ENCODE measurements at regions not wholly inside any gene's neighbourhood (a gene's known extent, or its start where the extent isn't known, plus 50 kb on each side); places are given as distances from the start of the nearest gene placed in this dataset.
A peak's percentile ranks its signal among the peaks of the same experiment; 100 is the strongest.

GRCh38 chr7:34550996-34551395 is 107.0 kb upstream of the NPSR1 start:
- Histone ChIP-seq H3K4ac (ENCODE audit: low read depth in 1 of 2, low read length in 2 of 2) (no peak overlapping the region), H3K36me3 (ENCODE audit: control insufficient read depth in 1 of 2, insufficient read depth in 2 of 2, low read depth in 1 of 2, low read length in 2 of 2) (no peaks in the 10 kb centered on the region), H2BK15ac (ENCODE audit: low read depth, poor library complexity, severe bottlenecking) (no peak overlapping the region), H3K23ac (ENCODE audit: low read length in 2 of 2) (no peak overlapping the region), H3K4me3 (ENCODE audit: insufficient read depth in 1 of 2, low read depth in 1 of 2, low read length in 2 of 2) (no peak overlapping the region), H3K14ac (ENCODE audit: low read length in 2 of 2) (no peak overlapping the region), H2AK5ac (ENCODE audit: low read length, severe bottlenecking) (no peak overlapping the region), H3K27me3 (ENCODE audit: control insufficient read depth in 1 of 2, insufficient read depth in 1 of 2, low read length in 2 of 2) (no peaks in the 10 kb centered on the region), H3K79me1 (replicated peaks; ENCODE audit: low read length, poor library complexity, severe bottlenecking) (no peaks in the 10 kb centered on the region), H3K4me1 (ENCODE audit: control insufficient read depth, insufficient read depth, low read depth, low read length) (peaks cover 3% of the 10 kb centered on the region), H3K9me3 (ENCODE audit: control insufficient read depth, low read length) (peaks cover 21% of the 10 kb centered on the region), H2BK5ac (ENCODE audit: low read depth, low read length, poor library complexity, severe bottlenecking) (no peak overlapping the region), H3K9ac (ENCODE audit: low read length) (no peak overlapping the region), H3K18ac (ENCODE audit: low read depth in 1 of 2, low read length in 2 of 2) (no peak overlapping the region), H3K4me2 (ENCODE audit: low read length, poor library complexity, severe bottlenecking) (no peak overlapping the region), H4K8ac (ENCODE audit: low read length) (no peak overlapping the region), H2AFZ (ENCODE audit: low read depth, low read length) (no peak overlapping the region), H2BK120ac (ENCODE audit: low read depth, low read length) (no peak overlapping the region), H2BK12ac (ENCODE audit: low read length in 2 of 2) (no peak overlapping the region), H3K27ac (ENCODE audit: low read length, poor library complexity, severe bottlenecking) (no peak overlapping the region), H4K91ac (ENCODE audit: low read length) (no peak overlapping the region)
- no peak for DNase-seq
- whole genome bisulfite sequencing, result 57% methylated on average over 2 of the region's 2 CpGs

- no peaks in the 10 kb centered on the region for H3K36me3 ChIP-seq (ENCODE audit: control insufficient read depth in 1 of 2, insufficient read depth in 2 of 2, low read depth in 1 of 2, low read length in 2 of 2)
- no peak overlapping the region for H4K91ac ChIP-seq (ENCODE audit: low read length)
- peaks cover 29% of the 10 kb centered on the region for H3K9me3 ChIP-seq (ENCODE audit: control insufficient read depth, low read length)
- H2AK5ac ChIP-seq (ENCODE audit: low read length, severe bottlenecking), result no peak overlapping the region
- no peak overlapping the region for H2BK5ac ChIP-seq (ENCODE audit: low read depth, low read length, poor library complexity, severe bottlenecking)
- no peak overlapping the region for H4K8ac ChIP-seq (ENCODE audit: low read length)
- WGBS, result 80% methylated on average over 5 of the region's 5 CpGs
- no peak overlapping the region for H2AFZ ChIP-seq (ENCODE audit: low read depth, low read length)
- H3K79me1 ChIP-seq (replicated peaks; ENCODE audit: low read length, poor library complexity, severe bottlenecking), result no peaks in the 10 kb centered on the region
- no peak for DNase-seq
- no peaks in the 10 kb centered on the region for H3K27me3 ChIP-seq (ENCODE audit: control insufficient read depth in 1 of 2, insufficient read depth in 1 of 2, low read length in 2 of 2)
- no peak overlapping the region for H2BK12ac ChIP-seq (ENCODE audit: low read length in 2 of 2)
- H3K4me3 ChIP-seq (ENCODE audit: insufficient read depth in 1 of 2, low read depth in 1 of 2, low read length in 2 of 2), result peak overlapping the region in 1 of 2 experiments; percentile 30
- no peak overlapping the region for H3K4ac ChIP-seq (ENCODE audit: low read depth in 1 of 2, low read length in 2 of 2)
- no peak overlapping the region for H2BK15ac ChIP-seq (ENCODE audit: low read depth, poor library complexity, severe bottlenecking)
- no peak overlapping the region for H3K27ac ChIP-seq (ENCODE audit: low read length, poor library complexity, severe bottlenecking)
- H3K4me2 ChIP-seq (ENCODE audit: low read length, poor library complexity, severe bottlenecking), result no peak overlapping the region
- no peak overlapping the region for H3K23ac ChIP-seq (ENCODE audit: low read length in 2 of 2)
- peaks cover 3% of the 10 kb centered on the region for H3K4me1 ChIP-seq (ENCODE audit: control insufficient read depth, insufficient read depth, low read depth, low read length)
- peak overlapping the region in 1 of 2 experiments; percentile 63 for H3K14ac ChIP-seq (ENCODE audit: low read length in 2 of 2)
- no peak overlapping the region for H2BK120ac ChIP-seq (ENCODE audit: low read depth, low read length)
- H3K18ac ChIP-seq (ENCODE audit: low read depth in 1 of 2, low read length in 2 of 2), result no peak overlapping the region
- H3K9ac ChIP-seq (ENCODE audit: low read length), result no peak overlapping the region
These were observed 105.5 kb upstream of the NPSR1 start for GRCh38 chr7:34552502-34552901.

DNA sequence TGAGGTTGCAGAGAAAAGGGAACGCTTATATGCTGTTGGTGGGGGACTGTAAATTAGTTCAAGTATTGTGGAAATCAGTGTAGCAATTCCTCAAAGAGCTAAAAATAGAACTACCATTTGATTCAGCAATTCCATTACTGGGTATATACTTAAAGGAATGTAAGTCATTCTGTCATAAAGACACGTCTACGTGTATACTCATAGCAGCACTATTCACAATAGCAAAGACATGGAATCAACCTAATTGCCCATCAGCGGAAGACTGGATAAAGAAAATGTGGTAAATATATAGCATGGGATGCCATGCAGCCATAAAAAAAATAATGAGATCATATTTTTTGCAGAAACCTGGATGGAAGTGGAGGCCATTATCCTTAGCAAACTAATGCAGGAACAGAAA is 100.0 kb upstream of the NPSR1 start:
- H2AFZ ChIP-seq (ENCODE audit: low read depth, low read length), result no peak overlapping the region
- no peak overlapping the region for H3K4me3 ChIP-seq (ENCODE audit: insufficient read depth in 1 of 2, low read depth in 1 of 2, low read length in 2 of 2)
- H2BK120ac ChIP-seq (ENCODE audit: low read depth, low read length), result no peak overlapping the region
- H3K4me1 ChIP-seq (ENCODE audit: control insufficient read depth, insufficient read depth, low read depth, low read length), result no peaks in the 10 kb centered on the region
- no peaks in the 10 kb centered on the region for H3K79me1 ChIP-seq (replicated peaks; ENCODE audit: low read length, poor library complexity, severe bottlenecking)
- H3K9me3 ChIP-seq (ENCODE audit: control insufficient read depth, low read length), result peaks cover 21% of the 10 kb centered on the region
- no peak overlapping the region for H3K4me2 ChIP-seq (ENCODE audit: low read length, poor library complexity, severe bottlenecking)
- no peak overlapping the region for H3K27ac ChIP-seq (ENCODE audit: low read length, poor library complexity, severe bottlenecking)
- DNase-seq, result no peak
- no peak overlapping the region for H3K14ac ChIP-seq (ENCODE audit: low read length in 2 of 2)
- H3K9ac ChIP-seq (ENCODE audit: low read length), result no peak overlapping the region
- H3K23ac ChIP-seq (ENCODE audit: low read length in 2 of 2), result no peak overlapping the region
- H2BK15ac ChIP-seq (ENCODE audit: low read depth, poor library complexity, severe bottlenecking), result no peak overlapping the region
- H3K27me3 ChIP-seq (ENCODE audit: control insufficient read depth in 1 of 2, insufficient read depth in 1 of 2, low read length in 2 of 2), result no peaks in the 10 kb centered on the region
- H3K4ac ChIP-seq (ENCODE audit: low read depth in 1 of 2, low read length in 2 of 2), result no peak overlapping the region
- H2BK5ac ChIP-seq (ENCODE audit: low read depth, low read length, poor library complexity, severe bottlenecking), result no peak overlapping the region
- H2AK5ac ChIP-seq (ENCODE audit: low read length, severe bottlenecking), result no peak overlapping the region
- no peak overlapping the region for H2BK12ac ChIP-seq (ENCODE audit: low read length in 2 of 2)
- H3K36me3 ChIP-seq (ENCODE audit: control insufficient read depth in 1 of 2, insufficient read depth in 2 of 2, low read depth in 1 of 2, low read length in 2 of 2), result no peaks in the 10 kb centered on the region
- WGBS, result no CpG with 5 or more reads among the region's 4 CpGs
- H4K91ac ChIP-seq (ENCODE audit: low read length), result no peak overlapping the region
- H4K8ac ChIP-seq (ENCODE audit: low read length), result no peak overlapping the region
- H3K18ac ChIP-seq (ENCODE audit: low read depth in 1 of 2, low read length in 2 of 2), result no peak overlapping the region

DNA sequence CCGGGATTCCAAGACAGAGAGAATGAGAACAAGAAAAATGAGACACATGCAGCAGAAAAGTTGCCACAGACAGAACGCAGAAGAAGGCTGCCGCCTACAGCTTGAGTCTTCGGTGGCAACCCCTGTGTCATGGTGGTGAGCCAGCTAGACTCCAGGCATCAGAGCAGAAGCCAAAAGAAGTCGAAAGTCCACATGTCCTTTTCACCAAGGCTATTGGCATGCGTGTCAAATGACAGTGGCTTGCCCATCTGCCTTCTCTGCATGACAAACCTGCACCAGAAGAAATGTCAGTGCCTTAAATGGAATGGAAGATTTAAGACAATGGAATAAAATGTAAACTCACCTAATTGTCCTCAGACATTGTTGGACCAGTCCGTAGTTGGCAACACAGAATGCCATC is 93.9 kb upstream of the NPSR1 start:
- no peak overlapping the region for H4K91ac ChIP-seq (ENCODE audit: low read length)
- no peak overlapping the region for H2BK12ac ChIP-seq (ENCODE audit: low read length in 2 of 2)
- no peak overlapping the region for H2BK15ac ChIP-seq (ENCODE audit: low read depth, poor library complexity, severe bottlenecking)
- no peak overlapping the region for H3K14ac ChIP-seq (ENCODE audit: low read length in 2 of 2)
- no peak overlapping the region for H3K9ac ChIP-seq (ENCODE audit: low read length)
- no peak overlapping the region for H3K4ac ChIP-seq (ENCODE audit: low read depth in 1 of 2, low read length in 2 of 2)
- no peak overlapping the region for H2AK5ac ChIP-seq (ENCODE audit: low read length, severe bottlenecking)
- H3K27ac ChIP-seq (ENCODE audit: low read length, poor library complexity, severe bottlenecking), result no peak overlapping the region
- H4K8ac ChIP-seq (ENCODE audit: low read length), result no peak overlapping the region
- H2AFZ ChIP-seq (ENCODE audit: low read depth, low read length), result no peak overlapping the region
- 71% methylated on average over 7 of the region's 7 CpGs for WGBS
- no peak overlapping the region for H3K4me2 ChIP-seq (ENCODE audit: low read length, poor library complexity, severe bottlenecking)
- H3K4me1 ChIP-seq (ENCODE audit: control insufficient read depth, insufficient read depth, low read depth, low read length), result no peaks in the 10 kb centered on the region
- H3K79me1 ChIP-seq (replicated peaks; ENCODE audit: low read length, poor library complexity, severe bottlenecking), result no peaks in the 10 kb centered on the region
- no peaks in the 10 kb centered on the region for H3K36me3 ChIP-seq (ENCODE audit: control insufficient read depth in 1 of 2, insufficient read depth in 2 of 2, low read depth in 1 of 2, low read length in 2 of 2)
- no peak overlapping the region for H2BK120ac ChIP-seq (ENCODE audit: low read depth, low read length)
- peaks cover 2% of the 10 kb centered on the region for H3K9me3 ChIP-seq (ENCODE audit: control insufficient read depth, low read length)
- DNase-seq, result no peak
- H3K23ac ChIP-seq (ENCODE audit: low read length in 2 of 2), result no peak overlapping the region
- H3K4me3 ChIP-seq (ENCODE audit: insufficient read depth in 1 of 2, low read depth in 1 of 2, low read length in 2 of 2), result no peak overlapping the region
- no peak overlapping the region for H2BK5ac ChIP-seq (ENCODE audit: low read depth, low read length, poor library complexity, severe bottlenecking)
- no peak overlapping the region for H3K18ac ChIP-seq (ENCODE audit: low read depth in 1 of 2, low read length in 2 of 2)
- no peaks in the 10 kb centered on the region for H3K27me3 ChIP-seq (ENCODE audit: control insufficient read depth in 1 of 2, insufficient read depth in 1 of 2, low read length in 2 of 2)

Measured in mesenchymal stem cell (in vitro differentiated cells and primary cell).